ENCODE measurements at regions not wholly inside any gene's neighbourhood (a gene's known extent, or its start where the extent isn't known, plus 50 kb on each side); places are given as distances from the start of the nearest gene placed in this dataset.
A peak's percentile ranks its signal among the peaks of the same experiment; 100 is the strongest.

GRCh38 chr1:232445361-232446106 is 184.4 kb downstream of the SIPA1L2 start:
- Histone ChIP-seq H3K36me3 (peaks cover 28% of the 10 kb centered on the region), H3K27ac (peak overlapping the region; percentile 53 to 61), H3K27me3 (no peaks in the 10 kb centered on the region), H3K9me3 (no peaks in the 10 kb centered on the region), H3K4me3 (no peak overlapping the region), H3K4me1 (peaks cover 0 to 5% of the 10 kb centered on the region in 2 donors)
- no peak for TF ChIP-seq CTCF (IDR thresholded peaks at IDR 0.05)
- no peak for DNase-seq (ENCODE audit: low spot score)

- Histone ChIP-seq H3K27ac (no peak overlapping the region), H3K27me3 (no peaks in the 10 kb centered on the region), H3K9me3 (no peaks in the 10 kb centered on the region), H3K4me1 (peaks cover 0 to 7% of the 10 kb centered on the region in 2 donors), H3K36me3 (peaks cover 44% of the 10 kb centered on the region), H3K4me3 (no peak overlapping the region)
- TF ChIP-seq CTCF (IDR thresholded peaks at IDR 0.05) = no peak
- no peak for DNase-seq (ENCODE audit: low spot score)
Measured at GRCh38 chr1:232443372-232443771, 186.6 kb downstream of the SIPA1L2 start.

- Histone ChIP-seq H3K36me3 (peaks cover 55% of the 10 kb centered on the region), H3K27ac (no peak overlapping the region), H3K27me3 (no peaks in the 10 kb centered on the region), H3K4me3 (no peak overlapping the region), H3K4me1 (peaks cover 0 to 17% of the 10 kb centered on the region in 2 donors), H3K9me3 (no peaks in the 10 kb centered on the region)
- DNase-seq (ENCODE audit: low spot score) = no peak
- TF ChIP-seq CTCF (IDR thresholded peaks at IDR 0.05) = no peak
Measured at GRCh38 chr1:232441036-232441411, 188.9 kb downstream of the SIPA1L2 start.

- Histone ChIP-seq H3K27ac (peak overlapping the region in 1 of 2 donors; percentile 9), H3K4me3 (no peak overlapping the region), H3K4me1 (peaks cover 0 to 22% of the 10 kb centered on the region in 2 donors), H3K9me3 (no peaks in the 10 kb centered on the region), H3K36me3 (peaks cover 55% of the 10 kb centered on the region), H3K27me3 (no peaks in the 10 kb centered on the region)
- DNase-seq (ENCODE audit: low spot score) = no peak
- no peak for TF ChIP-seq CTCF (IDR thresholded peaks at IDR 0.05)
Measured at GRCh38 chr1:232440325-232441035, 189.5 kb downstream of the SIPA1L2 start.

- no peak for TF ChIP-seq CTCF (IDR thresholded peaks at IDR 0.05)
- H3K4me1 ChIP-seq = peaks cover 0 to 23% of the 10 kb centered on the region in 2 donors
- no peak for DNase-seq (ENCODE audit: low spot score)
- H3K27me3 ChIP-seq = no peaks in the 10 kb centered on the region
- peaks cover 55% of the 10 kb centered on the region for H3K36me3 ChIP-seq
- no peak overlapping the region for H3K27ac ChIP-seq
- H3K4me3 ChIP-seq = no peak overlapping the region
- H3K9me3 ChIP-seq = no peaks in the 10 kb centered on the region
Measured at GRCh38 chr1:232439011-232439410, 190.9 kb downstream of the SIPA1L2 start.

Measured in right atrium auricular region (tissue), 2 donors.